Kidney (tissue), 13 donors: ENCODE measurements at regions not wholly inside any gene's neighbourhood (a gene's known extent, or its start where the extent isn't known, plus 50 kb on each side); places are given as distances from the start of the nearest gene placed in this dataset.

Experiments
- DNase-seq, 5 donors: peaks; one replicate each; pipeline ENCODE4 v3.0.0-alpha.2; 2013 to 2020
- FAIRE-seq: peaks from 2 replicates; lab custom pipeline; 2012; peaks lifted over from hg19 to GRCh38; lab: Jason Lieb, UNC
- H3K27ac ChIP-seq, 2 donors: one replicate each; pipeline ENCODE4 v1.7.0; 2013; ENCODE audit warnings: low read depth in 2 of 2, low read length in 2 of 2, inconsistent platforms in 1 of 2
- H3K27me3 ChIP-seq: one replicate; pipeline ENCODE4 v1.7.1; 2013; ENCODE audit warnings: low read length, inconsistent platforms; ENCODE audit not compliant: control insufficient read depth, insufficient read depth
- H3K36me3 ChIP-seq, 3 donors: one replicate each; pipeline versions ENCODE4 v1.7.0 to v1.7.1; 2013; ENCODE audit warnings: low read length in 3 of 3, control low read depth in 1 of 3, inconsistent platforms in 1 of 3; ENCODE audit not compliant: insufficient read depth in 3 of 3, control insufficient read depth in 2 of 3
- H3K4me1 ChIP-seq, 3 donors: one replicate each; pipeline versions ENCODE4 v1.7.0 to v1.7.1; 2013; ENCODE audit warnings: low read length in 3 of 3, inconsistent platforms in 1 of 3, low read depth in 1 of 3; ENCODE audit not compliant: control insufficient read depth in 2 of 3, insufficient read depth in 2 of 3
- H3K4me3 ChIP-seq, 3 donors: one replicate each; pipeline versions ENCODE4 v1.7.0 to v1.8.1; 2013; ENCODE audit warnings: low read length in 3 of 3, control low read depth in 1 of 3, inconsistent platforms in 1 of 3
- H3K9ac ChIP-seq, 3 donors: one replicate each; pipeline versions ENCODE4 v1.7.0 to v1.7.1; 2013; ENCODE audit warnings: low read length in 3 of 3, control low read depth in 1 of 3, inconsistent platforms in 1 of 3
- H3K9me3 ChIP-seq, 3 donors: one replicate each; pipeline versions ENCODE4 v1.7.0 to v1.7.1; 2013; ENCODE audit warnings: low read length in 3 of 3, control low read depth in 1 of 3, inconsistent platforms in 1 of 3; ENCODE audit not compliant: control insufficient read depth in 2 of 3, insufficient read depth in 1 of 3
- intact Hi-C: fragments of 100-400 bp; cut with DNase I; formaldehyde crosslinking; loops from one replicate; pipeline ENCODE4 v1.11.1; 2022
- TF ChIP-seq, protein P1 (sequence below): IDR thresholded peaks from 3 replicates; pipeline ENCODE4 v1.5.1; 2012; ENCODE audit warnings: mild to moderate bottlenecking, moderate library complexity, borderline replicate concordance; ENCODE audit not compliant: insufficient read depth; ENCODE audit errors: extremely low read depth
- donor health status: control.
- donor health status: control.
- donor health status: control.
- donor health status: control.
- donor health status: control.
- donor health status: DM: yes; HTN: yes; CAD: no.
- donor health status: Normal renal cell carcinoma (clear cell type).

DNA sequence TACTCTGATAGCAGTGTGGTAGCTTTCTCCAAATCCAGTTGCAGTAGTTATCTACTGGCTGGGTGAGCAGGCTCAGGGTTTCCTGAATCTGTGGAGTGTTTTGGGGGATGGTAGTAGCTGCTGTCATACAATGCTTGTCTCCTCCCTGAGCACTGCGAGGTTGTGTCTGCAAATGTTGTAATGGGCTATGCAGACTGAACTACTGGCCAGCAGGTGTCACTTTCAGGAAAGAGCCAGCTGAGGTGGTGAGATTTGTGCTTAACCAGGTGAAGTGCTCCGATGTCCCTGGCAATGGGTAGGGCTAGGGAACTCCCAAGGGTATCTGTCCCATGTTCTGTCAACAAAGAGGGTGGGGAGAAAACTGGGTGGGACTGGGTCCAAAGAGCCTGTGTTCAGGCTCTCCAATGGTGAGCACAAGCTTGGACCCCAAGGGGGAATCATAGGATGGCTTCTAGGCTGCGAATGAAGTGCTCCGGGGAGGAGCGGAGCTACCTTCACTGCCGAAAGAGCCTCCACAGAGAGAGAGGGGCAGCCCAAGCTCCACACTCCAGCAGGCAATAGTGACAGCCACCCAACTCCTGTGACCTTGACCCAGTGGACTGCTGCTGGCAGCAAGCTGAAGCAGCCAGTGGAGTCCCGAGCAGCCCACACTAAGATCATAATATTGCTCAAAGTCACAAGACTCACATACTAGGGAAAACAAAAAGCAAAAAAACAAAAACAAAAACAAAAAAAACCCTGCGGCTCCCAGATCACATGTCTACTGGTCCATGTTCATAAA, 1324.0 kb upstream of the USP15 start:
- FAIRE-seq, result no peak
- H3K9ac ChIP-seq, result no peak overlapping the region
- no peak overlapping the region for H3K4me3 ChIP-seq
- DNase-seq, result no peak
- intact Hi-C loops, result no loop called here
- H3K4me1 ChIP-seq, result no peaks in the 10 kb centered on the region
- peaks cover 0 to 11% (median 0%) of the 10 kb centered on the region in 3 donors for H3K9me3 ChIP-seq
- no peaks in the 10 kb centered on the region for H3K27me3 ChIP-seq
- TF ChIP-seq, protein P1, sequence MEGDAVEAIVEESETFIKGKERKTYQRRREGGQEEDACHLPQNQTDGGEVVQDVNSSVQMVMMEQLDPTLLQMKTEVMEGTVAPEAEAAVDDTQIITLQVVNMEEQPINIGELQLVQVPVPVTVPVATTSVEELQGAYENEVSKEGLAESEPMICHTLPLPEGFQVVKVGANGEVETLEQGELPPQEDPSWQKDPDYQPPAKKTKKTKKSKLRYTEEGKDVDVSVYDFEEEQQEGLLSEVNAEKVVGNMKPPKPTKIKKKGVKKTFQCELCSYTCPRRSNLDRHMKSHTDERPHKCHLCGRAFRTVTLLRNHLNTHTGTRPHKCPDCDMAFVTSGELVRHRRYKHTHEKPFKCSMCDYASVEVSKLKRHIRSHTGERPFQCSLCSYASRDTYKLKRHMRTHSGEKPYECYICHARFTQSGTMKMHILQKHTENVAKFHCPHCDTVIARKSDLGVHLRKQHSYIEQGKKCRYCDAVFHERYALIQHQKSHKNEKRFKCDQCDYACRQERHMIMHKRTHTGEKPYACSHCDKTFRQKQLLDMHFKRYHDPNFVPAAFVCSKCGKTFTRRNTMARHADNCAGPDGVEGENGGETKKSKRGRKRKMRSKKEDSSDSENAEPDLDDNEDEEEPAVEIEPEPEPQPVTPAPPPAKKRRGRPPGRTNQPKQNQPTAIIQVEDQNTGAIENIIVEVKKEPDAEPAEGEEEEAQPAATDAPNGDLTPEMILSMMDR, result no peak
- no peak overlapping the region for H3K27ac ChIP-seq
- H3K36me3 ChIP-seq, result no peaks in the 10 kb centered on the region

DNA sequence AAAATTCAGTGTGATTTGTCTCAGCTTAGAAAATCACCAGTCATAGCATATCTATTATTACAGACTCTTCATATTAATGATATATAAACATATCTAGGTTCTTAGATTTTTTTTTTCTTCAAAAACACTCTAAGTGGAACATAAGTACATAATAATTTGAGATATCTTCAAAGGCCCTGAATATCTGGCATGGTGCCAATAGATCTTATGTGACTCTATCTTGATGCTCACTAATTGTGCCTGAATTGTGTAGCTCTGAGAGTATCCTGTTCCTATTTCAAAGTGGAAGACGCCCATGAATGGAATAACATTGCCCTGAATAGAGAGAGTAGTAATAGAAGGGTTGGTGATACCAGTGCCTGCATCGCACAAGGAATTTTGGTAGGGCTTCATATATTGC, 1312.7 kb upstream of the USP15 start:
- intact Hi-C loops, result no loop called here
- DNase-seq (no peak), FAIRE-seq (no peak)
- Histone ChIP-seq H3K9me3 (no peaks in the 10 kb centered on the region), H3K4me1 (no peaks in the 10 kb centered on the region), H3K36me3 (no peaks in the 10 kb centered on the region), H3K9ac (no peak overlapping the region), H3K4me3 (no peak overlapping the region), H3K27me3 (no peaks in the 10 kb centered on the region), H3K27ac (no peak overlapping the region)
- TF ChIP-seq, protein P1, result no peak

DNA sequence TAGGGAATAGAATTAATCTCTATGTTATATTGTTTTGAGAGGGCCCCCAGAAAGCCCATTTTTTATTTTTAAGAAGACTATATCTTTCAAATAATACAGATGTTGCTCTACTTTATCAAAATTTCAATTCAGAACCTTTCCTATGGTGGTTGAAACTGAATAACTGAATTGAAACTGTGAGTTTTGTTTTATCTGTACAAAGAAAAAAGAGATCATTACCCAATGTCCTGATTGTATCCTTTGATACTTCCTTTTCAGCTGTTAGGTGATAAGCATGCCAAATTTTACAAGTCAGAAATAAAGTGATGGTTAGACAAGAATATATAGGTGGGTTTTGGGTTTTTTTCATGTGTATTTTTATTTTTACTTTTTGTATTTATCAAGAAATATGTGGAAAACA, 1293.1 kb upstream of the USP15 start:
- Histone ChIP-seq H3K36me3 (no peaks in the 10 kb centered on the region), H3K27me3 (no peaks in the 10 kb centered on the region), H3K27ac (no peak overlapping the region), H3K4me1 (no peaks in the 10 kb centered on the region), H3K9ac (no peak overlapping the region), H3K9me3 (peaks cover 0 to 2% (median 0%) of the 10 kb centered on the region in 3 donors), H3K4me3 (no peak overlapping the region)
- TF ChIP-seq, protein P1, result no peak
- DNase-seq (no peak), FAIRE-seq (no peak)
- intact Hi-C loops, result no loop called here

DNA sequence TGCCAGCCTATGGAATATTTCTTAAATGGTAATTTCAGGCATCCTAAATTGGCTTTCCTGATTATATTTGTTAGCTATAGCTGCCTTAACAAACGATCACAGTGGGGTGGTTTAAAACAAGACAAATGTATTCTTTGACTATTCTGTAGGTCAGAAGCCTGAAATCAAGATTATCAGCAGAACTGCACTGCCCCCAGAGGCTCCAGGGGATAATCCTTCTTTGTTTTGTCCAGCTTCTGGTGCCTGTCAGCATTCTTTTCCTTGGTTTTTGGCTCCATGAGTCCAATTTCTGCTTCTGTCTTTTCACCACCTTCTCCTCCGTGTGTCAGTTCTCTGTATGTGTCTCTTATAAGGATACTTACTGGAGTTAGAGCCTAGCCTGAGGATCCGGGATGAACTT, 1282.2 kb upstream of the USP15 start:
- intact Hi-C loops, result no loop called here
- TF ChIP-seq, protein P1, result no peak
- DNase-seq, result no peak

More for the DNA sequence above, 1282.2 kb upstream of the USP15 start:
- Histone ChIP-seq H3K9me3 (no peaks in the 10 kb centered on the region), H3K9ac (no peak overlapping the region), H3K4me3 (no peak overlapping the region), H3K27me3 (no peaks in the 10 kb centered on the region), H3K4me1 (no peaks in the 10 kb centered on the region), H3K36me3 (no peaks in the 10 kb centered on the region), H3K27ac (no peak overlapping the region)
- no peak for FAIRE-seq
